Parathyroid adenoma (tissue), 2 donors: ENCODE measurements at regions not wholly inside any gene's neighbourhood (a gene's known extent, or its start where the extent isn't known, plus 50 kb on each side); places are given as distances from the start of the nearest gene placed in this dataset.

Source experiments
- H2AFZ ChIP-seq: fragments of 300-600 bp; sonication (generic); one replicate; pipeline ENCODE4 v1.7.0; 2017; ENCODE audit warnings: antibody characterized with exemption, mild to moderate bottlenecking
- H3K27ac ChIP-seq: fragments of 300-600 bp; sonication (generic); one replicate; pipeline ENCODE4 v1.7.0; 2017
- H3K27me3 ChIP-seq: fragments of 300-600 bp; sonication (generic); one replicate; pipeline ENCODE4 v1.7.0; 2017; ENCODE audit warnings: low read length; ENCODE audit not compliant: control insufficient read depth, insufficient read depth
- H3K36me3 ChIP-seq: fragments of 300-600 bp; sonication (generic); one replicate; pipeline ENCODE4 v1.7.0; 2017; ENCODE audit warnings: low read length; ENCODE audit not compliant: control insufficient read depth, insufficient read depth
- H3K4me1 ChIP-seq: fragments of 300-600 bp; sonication (generic); one replicate; pipeline ENCODE4 v1.7.0; 2017; ENCODE audit warnings: control low read depth
- H3K4me2 ChIP-seq: fragments of 300-600 bp; sonication (generic); one replicate; pipeline ENCODE4 v1.7.0; 2017; ENCODE audit warnings: low read length
- H3K4me3 ChIP-seq: fragments of 300-600 bp; sonication (generic); one replicate; pipeline ENCODE4 v1.7.0; 2017; ENCODE audit warnings: low read depth, low read length
- H3K79me2 ChIP-seq: fragments of 300-600 bp; sonication (generic); one replicate; pipeline ENCODE4 v1.7.0; 2017; ENCODE audit warnings: control low read depth
- H3K9ac ChIP-seq: fragments of 300-600 bp; sonication (generic); one replicate; pipeline ENCODE4 v1.7.0; 2017; ENCODE audit warnings: mild to moderate bottlenecking
- H3K9me3 ChIP-seq: fragments of 300-600 bp; sonication (generic); one replicate; pipeline ENCODE4 v1.7.0; 2017; ENCODE audit warnings: low read length; ENCODE audit not compliant: control insufficient read depth
- TF ChIP-seq, protein P1 (sequence below): fragments of 300-600 bp; sonication (generic); IDR thresholded peaks from one replicate; pipeline ENCODE4 v1.7.0; 2017; ENCODE audit warnings: antibody characterized with exemption, mild to moderate bottlenecking
- donor health status: primary hyperparathyroidism.

DNA sequence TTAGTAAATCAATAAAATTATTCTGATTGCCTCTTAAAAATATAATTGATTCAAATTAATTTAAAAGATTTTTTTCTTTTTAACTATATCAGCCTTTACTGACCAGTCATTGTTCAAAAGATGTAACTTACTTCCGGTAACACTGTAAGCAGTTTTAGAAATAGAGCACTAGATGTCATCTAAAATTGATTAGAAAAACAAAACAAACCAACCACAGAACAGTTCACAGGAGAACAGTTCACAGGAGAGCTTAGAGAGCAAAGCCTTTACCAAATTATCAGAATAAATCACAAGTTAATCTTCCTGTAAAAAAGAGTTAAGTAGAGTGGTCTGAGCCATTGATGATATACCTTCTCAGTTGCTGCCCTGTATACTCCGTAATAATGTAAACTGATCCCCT lies 133.3 kb upstream of the DGKB start:
- H3K4me1 ChIP-seq, result no peaks in the 10 kb centered on the region
- H3K4me2 ChIP-seq, result no peak overlapping the region
- H3K4me3 ChIP-seq, result no peak overlapping the region
- TF ChIP-seq, protein P1, sequence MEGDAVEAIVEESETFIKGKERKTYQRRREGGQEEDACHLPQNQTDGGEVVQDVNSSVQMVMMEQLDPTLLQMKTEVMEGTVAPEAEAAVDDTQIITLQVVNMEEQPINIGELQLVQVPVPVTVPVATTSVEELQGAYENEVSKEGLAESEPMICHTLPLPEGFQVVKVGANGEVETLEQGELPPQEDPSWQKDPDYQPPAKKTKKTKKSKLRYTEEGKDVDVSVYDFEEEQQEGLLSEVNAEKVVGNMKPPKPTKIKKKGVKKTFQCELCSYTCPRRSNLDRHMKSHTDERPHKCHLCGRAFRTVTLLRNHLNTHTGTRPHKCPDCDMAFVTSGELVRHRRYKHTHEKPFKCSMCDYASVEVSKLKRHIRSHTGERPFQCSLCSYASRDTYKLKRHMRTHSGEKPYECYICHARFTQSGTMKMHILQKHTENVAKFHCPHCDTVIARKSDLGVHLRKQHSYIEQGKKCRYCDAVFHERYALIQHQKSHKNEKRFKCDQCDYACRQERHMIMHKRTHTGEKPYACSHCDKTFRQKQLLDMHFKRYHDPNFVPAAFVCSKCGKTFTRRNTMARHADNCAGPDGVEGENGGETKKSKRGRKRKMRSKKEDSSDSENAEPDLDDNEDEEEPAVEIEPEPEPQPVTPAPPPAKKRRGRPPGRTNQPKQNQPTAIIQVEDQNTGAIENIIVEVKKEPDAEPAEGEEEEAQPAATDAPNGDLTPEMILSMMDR, result no peak
- H3K27me3 ChIP-seq, result no peaks in the 10 kb centered on the region
- H3K36me3 ChIP-seq, result no peaks in the 10 kb centered on the region
- no peak overlapping the region for H3K9ac ChIP-seq
- H2AFZ ChIP-seq, result no peak overlapping the region
- H3K9me3 ChIP-seq, result no peaks in the 10 kb centered on the region
- no peaks in the 10 kb centered on the region for H3K79me2 ChIP-seq
- H3K27ac ChIP-seq, result no peak overlapping the region

DNA sequence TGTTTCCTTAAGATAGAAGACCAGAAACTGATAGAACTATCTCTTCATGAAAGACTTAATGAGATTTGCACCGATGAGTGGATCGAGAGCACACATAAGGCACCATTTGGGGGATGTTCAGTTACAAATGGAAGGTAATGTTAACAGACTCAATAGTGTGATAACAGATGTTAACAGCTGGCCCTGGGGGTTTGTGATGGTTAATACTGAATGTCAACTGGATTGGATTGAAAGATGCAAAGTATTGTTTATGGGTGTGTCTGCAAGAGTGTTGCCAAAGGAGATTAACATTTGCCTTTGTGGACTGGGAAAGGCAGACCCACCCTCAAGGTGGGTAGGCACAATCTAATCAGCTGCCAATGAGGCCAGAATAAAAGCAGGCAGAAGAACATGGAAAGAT lies 130.5 kb upstream of the DGKB start:
- H3K27ac ChIP-seq, result no peak overlapping the region
- H3K36me3 ChIP-seq, result no peaks in the 10 kb centered on the region
- H3K4me2 ChIP-seq, result no peak overlapping the region
- H3K9ac ChIP-seq, result no peak overlapping the region
- TF ChIP-seq, protein P1, result no peak
- H3K27me3 ChIP-seq, result no peaks in the 10 kb centered on the region
- H3K4me3 ChIP-seq, result no peak overlapping the region
- H3K79me2 ChIP-seq, result no peaks in the 10 kb centered on the region
- H3K9me3 ChIP-seq, result no peaks in the 10 kb centered on the region
- H3K4me1 ChIP-seq, result no peaks in the 10 kb centered on the region
- H2AFZ ChIP-seq, result no peak overlapping the region

DNA sequence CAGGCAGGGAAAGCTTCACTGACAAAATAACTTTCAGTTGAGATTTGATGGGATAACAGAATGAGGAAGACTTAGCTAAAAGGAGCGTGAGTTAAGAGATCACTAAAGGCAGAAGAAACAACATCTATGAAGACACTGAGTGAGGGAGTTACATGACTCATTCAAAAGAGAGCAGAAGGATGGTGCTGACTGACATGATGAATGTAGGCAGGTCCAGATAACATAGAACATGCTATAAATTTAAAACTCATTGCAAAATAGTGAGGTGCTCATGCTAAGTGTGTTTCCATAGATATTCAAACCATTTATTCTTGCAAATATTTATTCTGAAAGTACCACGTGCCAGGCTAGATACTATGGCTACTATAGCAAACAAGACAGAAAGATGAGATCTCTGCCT lies 116.4 kb upstream of the DGKB start:
- TF ChIP-seq, protein P1, result no peak
- Histone ChIP-seq H3K4me2 (no peak overlapping the region), H3K27ac (no peak overlapping the region), H2AFZ (no peak overlapping the region), H3K27me3 (no peaks in the 10 kb centered on the region), H3K36me3 (no peaks in the 10 kb centered on the region), H3K9me3 (no peaks in the 10 kb centered on the region), H3K79me2 (no peaks in the 10 kb centered on the region), H3K9ac (no peak overlapping the region), H3K4me1 (no peaks in the 10 kb centered on the region), H3K4me3 (no peak overlapping the region)

DNA sequence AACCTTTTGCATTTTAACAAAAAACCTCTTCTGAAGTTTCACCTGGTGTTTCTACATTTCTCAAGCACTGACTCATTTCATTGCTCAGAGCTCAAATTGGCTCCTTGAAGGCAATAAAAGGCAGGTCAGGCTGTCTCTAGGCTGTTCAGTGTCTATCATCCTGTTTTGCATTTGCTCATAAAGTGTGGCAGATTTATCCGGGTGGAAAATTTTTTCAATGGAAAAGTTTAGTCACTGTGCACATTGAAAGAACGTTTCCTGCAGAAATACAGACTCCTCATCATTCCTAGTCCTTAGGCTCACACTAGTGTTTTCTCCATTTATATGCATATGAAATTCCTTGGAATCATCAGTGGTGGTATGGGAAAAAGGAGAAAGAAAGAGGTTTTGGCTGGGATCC lies 114.2 kb upstream of the DGKB start:
- no peak overlapping the region for H3K9ac ChIP-seq
- H3K9me3 ChIP-seq, result no peaks in the 10 kb centered on the region
- H3K27me3 ChIP-seq, result no peaks in the 10 kb centered on the region
- no peaks in the 10 kb centered on the region for H3K36me3 ChIP-seq
- no peaks in the 10 kb centered on the region for H3K4me1 ChIP-seq
- H3K27ac ChIP-seq, result no peak overlapping the region
- H3K4me2 ChIP-seq, result no peak overlapping the region
- no peak overlapping the region for H2AFZ ChIP-seq
- no peak overlapping the region for H3K4me3 ChIP-seq
- TF ChIP-seq, protein P1, result no peak
- H3K79me2 ChIP-seq, result no peaks in the 10 kb centered on the region

DNA sequence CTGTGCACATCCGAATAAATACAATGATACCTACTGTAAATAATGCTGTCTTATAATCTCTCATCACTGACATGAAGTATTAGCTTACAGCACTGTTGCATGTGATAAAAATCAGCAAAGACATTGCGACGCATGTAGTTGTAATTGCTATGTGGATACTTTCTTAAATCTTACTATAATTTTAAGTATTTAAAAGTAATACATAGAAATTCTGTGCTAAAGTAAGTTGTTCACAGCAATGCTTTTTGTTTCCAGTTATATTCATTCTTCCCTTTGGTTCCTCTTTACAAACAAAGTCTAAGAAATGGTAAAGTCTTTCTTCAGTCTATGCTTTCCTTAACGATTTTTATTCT lies 113.7 kb upstream of the DGKB start:
- peak overlapping the region; percentile 36 for H2AFZ ChIP-seq
- H3K36me3 ChIP-seq, result no peaks in the 10 kb centered on the region
- no peaks in the 10 kb centered on the region for H3K9me3 ChIP-seq
- no peak overlapping the region for H3K9ac ChIP-seq
- TF ChIP-seq, protein P1, result no peak
- no peaks in the 10 kb centered on the region for H3K79me2 ChIP-seq
- no peak overlapping the region for H3K4me2 ChIP-seq
- H3K4me3 ChIP-seq, result no peak overlapping the region
- no peak overlapping the region for H3K27ac ChIP-seq
- no peaks in the 10 kb centered on the region for H3K27me3 ChIP-seq
- no peaks in the 10 kb centered on the region for H3K4me1 ChIP-seq
